IPS-18c (cell line): ENCODE measurements at regions not wholly inside any gene's neighbourhood (a gene's known extent, or its start where the extent isn't known, plus 50 kb on each side); places are given as distances from the start of the nearest gene placed in this dataset.
A peak's percentile ranks its signal among the peaks of the same experiment; 100 is the strongest.
"Not testable (repeated sequence)": the region's sequence is repeated elsewhere in the genome, so short reads cannot be mapped to it uniquely, and the experiment has no call there.

Experiments used
- H3K4me3 ChIP-seq: 2 replicates; pipeline ENCODE4 v1.7.0; 2013; ENCODE audit warnings: low read depth, mild to moderate bottlenecking, low read length, moderate library complexity; ENCODE audit not compliant: insufficient read depth
- H3K9me3 ChIP-seq: one replicate; pipeline ENCODE4 v1.6.1; 2013; ENCODE audit warnings: mild to moderate bottlenecking, low read length, moderate library complexity; ENCODE audit not compliant: control insufficient read depth, insufficient read depth

- H3K4me3 ChIP-seq = no peak overlapping the region
- H3K9me3 ChIP-seq = no peaks in the 10 kb centered on the region
These were observed 952.9 kb downstream of the DNAJB9 start for GRCh38 chr7:109522585-109522984.

- Histone ChIP-seq H3K9me3 (no peaks in the 10 kb centered on the region), H3K4me3 (no peak overlapping the region)
These were observed 958.2 kb downstream of the DNAJB9 start for GRCh38 chr7:109527833-109528232.

DNA sequence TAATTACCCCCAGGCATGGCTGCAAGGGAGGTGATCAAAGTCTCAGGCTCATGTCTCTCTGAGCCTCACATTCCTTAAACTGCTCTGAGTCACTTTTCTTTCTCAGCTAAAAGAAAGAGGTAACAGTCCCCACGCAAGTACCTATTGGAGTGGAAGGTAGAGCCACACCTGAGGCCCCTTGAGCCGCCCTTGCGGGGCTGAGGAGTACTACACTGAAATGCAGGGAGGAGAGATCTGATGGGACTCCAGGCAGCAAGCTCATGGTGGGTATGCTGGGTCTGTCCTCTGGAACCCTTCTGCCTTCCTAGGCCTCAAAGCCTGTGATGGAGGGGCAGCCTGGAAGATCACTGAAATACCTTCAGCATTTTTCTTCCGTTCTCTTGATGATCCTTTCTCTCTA lies 960.0 kb downstream of the DNAJB9 start:
- H3K9me3 ChIP-seq = no peaks in the 10 kb centered on the region
- no peak overlapping the region for H3K4me3 ChIP-seq

DNA sequence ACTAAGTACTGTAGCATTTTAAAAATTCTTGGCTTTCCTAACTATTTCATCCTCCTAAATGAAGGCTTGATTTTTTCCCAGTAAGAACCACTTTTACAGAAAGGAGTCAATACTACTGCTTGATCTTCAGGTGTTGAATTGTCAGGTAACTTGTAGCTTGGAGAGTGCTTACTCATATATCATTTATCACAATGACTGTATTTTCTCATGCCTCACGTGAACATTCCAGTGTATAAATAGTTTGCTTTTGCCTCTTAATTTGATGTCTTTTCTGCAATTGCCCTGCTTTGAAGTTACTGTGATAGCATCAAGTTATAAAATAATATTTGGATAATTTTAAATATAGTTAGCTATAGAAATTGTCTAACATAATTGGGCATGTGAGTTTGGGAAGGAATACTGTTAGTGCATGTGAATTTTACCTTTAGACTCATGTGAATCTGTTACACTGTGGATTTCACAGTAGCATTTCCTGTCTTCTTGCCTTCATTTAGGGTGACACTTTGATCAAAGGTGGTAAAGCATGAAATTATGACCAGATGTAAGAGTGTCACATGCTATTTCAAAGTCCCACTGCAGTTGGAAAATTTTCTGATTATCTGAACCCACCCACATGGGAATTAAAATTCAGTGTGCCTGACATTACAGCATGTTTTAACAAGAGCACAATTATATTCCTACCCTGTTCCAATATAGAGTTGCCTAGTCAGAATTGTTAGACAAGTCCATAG lies 962.8 kb downstream of the DNAJB9 start:
- H3K9me3 ChIP-seq = no peaks in the 10 kb centered on the region

GRCh38 chr7:109545686-109546085 lies 976.0 kb downstream of the DNAJB9 start:
- Histone ChIP-seq H3K9me3 (no peaks in the 10 kb centered on the region), H3K4me3 (no peak overlapping the region)

More for the DNA sequence above, 962.8 kb downstream of the DNAJB9 start:
- no peak overlapping the region for H3K4me3 ChIP-seq

DNA sequence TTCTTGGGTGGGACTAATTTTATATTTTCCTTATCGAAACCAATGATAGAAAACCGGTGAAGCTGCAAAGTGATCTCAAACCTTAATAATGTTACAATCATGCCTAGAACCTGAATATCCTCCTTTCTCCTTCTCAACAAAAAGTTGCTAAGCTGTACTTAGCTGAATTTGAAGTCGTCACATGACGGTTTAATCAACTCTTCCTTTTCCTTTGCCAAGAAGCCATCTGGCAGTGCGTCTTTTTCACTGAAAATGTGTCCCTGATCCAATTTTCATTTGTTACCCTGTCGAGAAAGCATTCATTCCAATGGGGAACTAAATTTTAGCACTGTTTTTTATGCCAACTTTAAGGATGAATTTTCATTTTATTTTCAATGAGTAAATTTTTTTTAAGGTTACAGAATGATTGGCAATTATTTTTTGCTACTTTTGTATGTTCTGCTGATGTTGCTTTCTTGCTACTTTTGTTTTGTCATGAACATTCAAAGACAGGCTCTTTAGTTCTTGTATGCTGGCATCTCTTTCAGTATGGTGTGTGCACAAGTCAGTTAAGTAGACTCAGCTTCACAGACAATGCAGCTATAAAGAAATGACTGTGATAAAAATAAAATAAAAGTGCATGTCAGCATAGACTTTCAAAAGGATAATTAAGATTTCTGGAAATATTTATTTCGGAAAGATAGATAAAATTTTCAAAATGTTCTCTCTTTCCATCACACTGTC lies 980.0 kb downstream of the DNAJB9 start:
- Histone ChIP-seq H3K9me3 (no peaks in the 10 kb centered on the region), H3K4me3 (no peak overlapping the region)

GRCh38 chr7:109552017-109552416 lies 982.3 kb downstream of the DNAJB9 start:
- no peak overlapping the region for H3K4me3 ChIP-seq
- no peaks in the 10 kb centered on the region for H3K9me3 ChIP-seq

- no peak overlapping the region for H3K4me3 ChIP-seq
- H3K9me3 ChIP-seq = no peaks in the 10 kb centered on the region
These were observed 1007.6 kb downstream of the DNAJB9 start for GRCh38 chr7:109577265-109577664.

GRCh38 chr7:109579901-109580300 lies 1010.2 kb downstream of the DNAJB9 start:
- Histone ChIP-seq H3K4me3 (no peak overlapping the region), H3K9me3 (no peaks in the 10 kb centered on the region)

DNA sequence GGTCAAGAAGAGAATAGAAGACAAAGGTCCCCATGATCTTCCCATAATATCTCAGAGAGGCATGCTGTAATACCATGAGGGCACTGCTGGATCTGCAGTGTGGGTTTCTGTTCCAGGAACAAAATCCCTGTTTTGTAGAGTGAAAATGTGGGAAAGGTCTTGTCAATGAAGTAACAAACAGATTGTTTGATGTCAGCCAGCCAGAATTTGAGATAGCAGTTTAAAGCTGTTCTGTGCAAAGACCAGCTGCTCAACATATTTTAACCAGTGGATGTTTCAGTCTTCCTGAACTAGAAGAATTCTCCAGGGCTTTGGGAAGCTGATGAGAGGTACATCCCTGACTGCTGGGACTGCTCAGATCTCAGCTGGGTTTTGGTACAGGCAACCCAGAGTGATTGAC lies 1012.5 kb downstream of the DNAJB9 start:
- Histone ChIP-seq H3K4me3 (no peak overlapping the region), H3K9me3 (no peaks in the 10 kb centered on the region)

DNA sequence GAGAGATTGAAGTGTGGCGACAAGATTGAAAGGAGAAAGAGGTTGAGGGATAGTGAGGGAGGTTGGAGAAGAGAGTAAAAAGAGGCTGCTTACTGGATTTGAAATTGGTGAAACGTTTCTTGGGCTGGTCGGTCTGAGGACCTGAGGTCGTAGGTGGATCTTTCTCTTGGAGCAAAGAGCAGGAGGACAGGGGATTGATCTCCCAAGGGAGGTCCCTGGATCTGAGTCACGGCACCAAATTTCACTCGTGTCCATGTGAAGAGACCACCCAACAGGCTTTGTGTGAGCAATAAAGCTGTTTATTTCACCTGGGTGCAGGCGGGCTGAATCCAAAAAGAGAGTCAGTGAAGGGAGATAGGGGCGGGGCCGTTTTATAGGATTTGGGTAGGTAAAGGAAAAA lies 1027.3 kb downstream of the DNAJB9 start:
- H3K9me3 ChIP-seq = not testable (repeated sequence)
- peak overlapping the region; percentile 34; the same call in 1 of the 2 replicates for H3K4me3 ChIP-seq

DNA sequence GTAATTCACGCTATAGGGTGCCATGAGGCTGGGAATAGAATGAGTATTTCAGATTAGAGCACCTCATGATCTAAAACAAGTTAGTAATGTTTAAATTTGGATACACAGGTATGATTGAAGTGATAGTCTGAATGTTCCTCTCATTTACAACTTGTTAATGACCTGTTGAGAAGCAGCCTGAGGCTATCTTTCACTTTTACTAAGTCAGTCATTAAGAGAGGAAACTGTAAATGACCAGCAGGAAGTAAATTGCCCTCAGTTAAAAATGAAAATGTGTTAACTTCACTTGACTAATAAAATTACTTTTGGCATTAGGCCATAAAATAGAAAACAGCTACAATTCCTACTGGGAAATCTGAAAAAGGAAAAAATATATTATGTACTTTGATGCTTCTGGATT lies 1042.0 kb downstream of the DNAJB9 start:
- no peaks in the 10 kb centered on the region for H3K9me3 ChIP-seq
- H3K4me3 ChIP-seq = no peak overlapping the region

DNA sequence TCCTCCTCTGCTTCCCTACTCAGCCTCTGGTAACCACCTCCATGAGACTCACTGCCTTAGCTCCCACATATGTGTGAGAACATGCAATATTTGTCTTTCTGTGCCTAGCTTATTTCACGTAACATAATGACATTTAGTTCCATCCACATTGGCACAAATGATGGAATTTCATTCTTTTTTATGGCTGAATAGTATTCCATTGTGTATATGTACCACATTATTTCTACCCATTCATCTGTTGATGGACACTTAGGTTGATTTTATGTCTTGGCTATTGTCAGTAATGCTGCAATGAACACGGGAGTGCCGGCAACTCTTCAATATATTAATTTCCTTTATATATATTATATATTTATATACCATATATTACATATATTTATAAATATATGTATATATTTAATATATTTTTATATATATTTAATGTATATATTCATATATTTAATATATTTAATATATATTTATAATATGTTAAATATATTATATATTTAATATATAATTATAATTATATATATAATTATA lies 1046.9 kb downstream of the DNAJB9 start:
- H3K9me3 ChIP-seq = no peaks in the 10 kb centered on the region
- no peak overlapping the region for H3K4me3 ChIP-seq

GRCh38 chr7:109622320-109622719 lies 1052.6 kb downstream of the DNAJB9 start:
- H3K9me3 ChIP-seq = no peaks in the 10 kb centered on the region
- H3K4me3 ChIP-seq = no peak overlapping the region

DNA sequence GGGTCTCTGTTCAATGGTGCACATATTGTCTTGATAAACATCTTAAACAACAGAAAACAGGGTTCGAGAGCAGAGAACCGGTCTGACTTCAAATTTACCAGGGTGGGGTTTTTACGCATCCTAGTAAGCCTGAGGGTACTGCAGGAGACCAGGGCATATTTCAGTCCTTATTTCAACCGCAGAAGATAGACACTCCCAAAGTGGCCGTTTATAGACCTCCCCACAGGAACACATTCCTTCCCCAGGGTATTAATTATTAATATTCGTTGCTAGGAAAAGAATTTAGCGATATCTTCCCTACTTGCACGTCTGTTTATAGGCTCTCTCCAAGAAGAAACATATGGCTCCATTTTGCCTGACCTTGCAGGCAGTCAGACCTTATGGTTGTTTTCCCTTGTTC lies 1063.2 kb downstream of the DNAJB9 start:
- not testable (repeated sequence) for H3K4me3 ChIP-seq, H3K9me3 ChIP-seq

DNA sequence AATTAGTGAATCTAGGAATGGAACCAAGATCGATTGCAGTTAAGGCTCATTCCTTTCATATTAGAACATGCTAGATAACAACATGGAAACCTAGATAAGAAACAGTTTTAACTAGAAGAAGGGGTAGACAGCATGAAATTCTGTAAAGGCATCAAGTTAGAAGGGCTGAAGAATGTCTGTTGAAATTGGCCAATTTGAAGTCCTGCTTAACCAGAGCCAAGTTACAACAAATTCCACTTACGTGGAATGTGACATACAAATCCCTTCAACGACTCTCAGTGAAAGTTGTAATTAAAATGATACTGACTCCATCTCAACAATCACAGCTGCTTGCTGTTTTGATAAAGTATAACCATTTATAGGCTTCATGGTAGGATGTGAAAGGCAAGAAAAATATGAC lies 1065.7 kb downstream of the DNAJB9 start:
- Histone ChIP-seq H3K9me3 (no peaks in the 10 kb centered on the region), H3K4me3 (no peak overlapping the region)

- H3K9me3 ChIP-seq = no peaks in the 10 kb centered on the region
- no peak overlapping the region for H3K4me3 ChIP-seq
These were observed 1067.8 kb downstream of the DNAJB9 start for GRCh38 chr7:109637428-109637990.

- Histone ChIP-seq H3K9me3 (no peaks in the 10 kb centered on the region), H3K4me3 (no peak overlapping the region)
These were observed 1068.6 kb downstream of the DNAJB9 start for GRCh38 chr7:109638321-109638720.
